ENCODE measurements at regions not wholly inside any gene's neighbourhood (a gene's known extent, or its start where the extent isn't known, plus 50 kb on each side); places are given as distances from the start of the nearest gene placed in this dataset.

GRCh38 chr6:8674126-8674525 is 238.8 kb upstream of the SLC35B3 start:
- no peak for DNase-seq
- H3K4me1 ChIP-seq (ENCODE audit: control insufficient read depth in 1 of 2, extremely low read depth in 1 of 2, insufficient read depth in 2 of 2, low read length in 2 of 2), result no peaks in the 10 kb centered on the region
- no peaks in the 10 kb centered on the region for H3K9me3 ChIP-seq
- no peak overlapping the region for H3K27ac ChIP-seq (ENCODE audit: low read length)
- no peak overlapping the region for H3K27ac Mint-ChIP-seq
- no peak overlapping the region for H3K4me3 Mint-ChIP-seq
- no peaks in the 10 kb centered on the region for H3K36me3 ChIP-seq (ENCODE audit: control insufficient read depth in 2 of 2, extremely low read depth in 1 of 2, insufficient read depth in 1 of 2, low read length in 1 of 2)
- peaks cover 0 to 1% (median 0%) of the 10 kb centered on the region in 3 donors for H3K4me1 Mint-ChIP-seq
- H3K27me3 ChIP-seq (replicated peaks in 1 of 2; ENCODE audit: control insufficient read depth in 2 of 2, extremely low read depth in 1 of 2, insufficient read depth in 2 of 2, low read length in 1 of 2), result peaks cover 0 to 2% of the 10 kb centered on the region in 2 experiments
- ChIA-PET POLR2A (no interaction called here), CTCF (no interaction called here)
- ATAC-seq (replicated peaks in 1 of 4), result no peak
- WGBS (ENCODE audit: insufficient coverage), result no CpG with 5 or more reads among the region's 3 CpGs
- no peaks in the 10 kb centered on the region for H3K36me3 Mint-ChIP-seq
- H3K27me3 Mint-ChIP-seq, result no peaks in the 10 kb centered on the region
- peaks cover 5 to 19% (median 14%) of the 10 kb centered on the region in 3 donors for H3K9me3 Mint-ChIP-seq
- no peak overlapping the region for H3K4me3 ChIP-seq (ENCODE audit: control insufficient read depth in 1 of 2, extremely low read depth in 1 of 2, low read length in 1 of 2)

GRCh38 chr6:8672882-8673281 is 237.5 kb upstream of the SLC35B3 start:
- no peaks in the 10 kb centered on the region for H3K4me1 ChIP-seq (ENCODE audit: control insufficient read depth in 1 of 2, extremely low read depth in 1 of 2, insufficient read depth in 2 of 2, low read length in 2 of 2)
- peaks cover 5 to 17% (median 16%) of the 10 kb centered on the region in 3 donors for H3K9me3 Mint-ChIP-seq
- no peak overlapping the region for H3K4me3 Mint-ChIP-seq
- peaks cover 0 to 3% (median 2%) of the 10 kb centered on the region in 3 donors for H3K4me1 Mint-ChIP-seq
- CTCF ChIA-PET, result no interaction called here
- POLR2A ChIA-PET, result no interaction called here
- H3K9me3 ChIP-seq, result no peaks in the 10 kb centered on the region
- H3K27me3 Mint-ChIP-seq, result no peaks in the 10 kb centered on the region
- no peak overlapping the region for H3K4me3 ChIP-seq (ENCODE audit: control insufficient read depth in 1 of 2, extremely low read depth in 1 of 2, low read length in 1 of 2)
- H3K27ac Mint-ChIP-seq, result no peak overlapping the region
- H3K36me3 ChIP-seq (ENCODE audit: control insufficient read depth in 2 of 2, extremely low read depth in 1 of 2, insufficient read depth in 1 of 2, low read length in 1 of 2), result no peaks in the 10 kb centered on the region
- WGBS (ENCODE audit: insufficient coverage), result no CpG with 5 or more reads among the region's 3 CpGs
- DNase-seq, result no peak
- no peak overlapping the region for H3K27ac ChIP-seq (ENCODE audit: low read length)
- no peaks in the 10 kb centered on the region for H3K36me3 Mint-ChIP-seq
- H3K27me3 ChIP-seq (replicated peaks in 1 of 2; ENCODE audit: control insufficient read depth in 2 of 2, extremely low read depth in 1 of 2, insufficient read depth in 2 of 2, low read length in 1 of 2), result peaks cover 0 to 2% of the 10 kb centered on the region in 2 experiments
- no peak for ATAC-seq (replicated peaks in 1 of 4)

- Mint-ChIP-seq H3K9me3 (peaks cover 5 to 24% (median 21%) of the 10 kb centered on the region in 3 donors), H3K27me3 (no peaks in the 10 kb centered on the region), H3K4me1 (peaks cover 0 to 3% (median 2%) of the 10 kb centered on the region in 3 donors), H3K4me3 (no peak overlapping the region), H3K27ac (no peak overlapping the region), H3K36me3 (no peaks in the 10 kb centered on the region)
- WGBS (ENCODE audit: insufficient coverage), result no CpG with 5 or more reads among the region's 1 CpG
- ATAC-seq (replicated peaks in 1 of 4) (no peak), DNase-seq (no peak)
- POLR2A ChIA-PET, result no interaction called here
- Histone ChIP-seq H3K27ac (ENCODE audit: low read length) (no peak overlapping the region), H3K36me3 (ENCODE audit: control insufficient read depth in 2 of 2, extremely low read depth in 1 of 2, insufficient read depth in 1 of 2, low read length in 1 of 2) (no peaks in the 10 kb centered on the region), H3K9me3 (no peaks in the 10 kb centered on the region), H3K4me1 (ENCODE audit: control insufficient read depth in 1 of 2, extremely low read depth in 1 of 2, insufficient read depth in 2 of 2, low read length in 2 of 2) (no peaks in the 10 kb centered on the region), H3K4me3 (ENCODE audit: control insufficient read depth in 1 of 2, extremely low read depth in 1 of 2, low read length in 1 of 2) (no peak overlapping the region), H3K27me3 (replicated peaks in 1 of 2; ENCODE audit: control insufficient read depth in 2 of 2, extremely low read depth in 1 of 2, insufficient read depth in 2 of 2, low read length in 1 of 2) (peaks cover 0 to 2% of the 10 kb centered on the region in 2 experiments)
- CTCF ChIA-PET, result no interaction called here
Measured at GRCh38 chr6:8670792-8671191, 235.4 kb upstream of the SLC35B3 start.

GRCh38 chr6:8664700-8665099 is 229.4 kb upstream of the SLC35B3 start:
- DNase-seq, result no peak
- no peaks in the 10 kb centered on the region for H3K4me1 ChIP-seq (ENCODE audit: control insufficient read depth in 1 of 2, extremely low read depth in 1 of 2, insufficient read depth in 2 of 2, low read length in 2 of 2)
- no peak for ATAC-seq (replicated peaks in 1 of 4)
- ChIA-PET POLR2A (no interaction called here), CTCF (no interaction called here)
- H3K36me3 ChIP-seq (ENCODE audit: control insufficient read depth in 2 of 2, extremely low read depth in 1 of 2, insufficient read depth in 1 of 2, low read length in 1 of 2), result no peaks in the 10 kb centered on the region
- peaks cover 0 to 19% (median 13%) of the 10 kb centered on the region in 3 donors for H3K9me3 Mint-ChIP-seq
- H3K27ac ChIP-seq (ENCODE audit: low read length), result no peak overlapping the region
- no peaks in the 10 kb centered on the region for H3K27me3 ChIP-seq (replicated peaks in 1 of 2; ENCODE audit: control insufficient read depth in 2 of 2, extremely low read depth in 1 of 2, insufficient read depth in 2 of 2, low read length in 1 of 2)
- no peaks in the 10 kb centered on the region for H3K9me3 ChIP-seq
- no peak overlapping the region for H3K4me3 ChIP-seq (ENCODE audit: control insufficient read depth in 1 of 2, extremely low read depth in 1 of 2, low read length in 1 of 2)
- no peak overlapping the region for H3K4me3 Mint-ChIP-seq
- no CpG with 5 or more reads among the region's 3 CpGs for WGBS (ENCODE audit: insufficient coverage)
- peaks cover 0 to 3% (median 2%) of the 10 kb centered on the region in 3 donors for H3K4me1 Mint-ChIP-seq
- H3K36me3 Mint-ChIP-seq, result no peaks in the 10 kb centered on the region
- H3K27me3 Mint-ChIP-seq, result no peaks in the 10 kb centered on the region
- H3K27ac Mint-ChIP-seq, result no peak overlapping the region

- no CpG with 5 or more reads among the region's 3 CpGs for WGBS (ENCODE audit: insufficient coverage)
- Mint-ChIP-seq H3K27ac (no peak overlapping the region), H3K9me3 (peaks cover 0 to 17% (median 11%) of the 10 kb centered on the region in 3 donors), H3K4me3 (no peak overlapping the region), H3K4me1 (peaks cover 0 to 2% (median 2%) of the 10 kb centered on the region in 3 donors), H3K36me3 (no peaks in the 10 kb centered on the region), H3K27me3 (no peaks in the 10 kb centered on the region)
- Histone ChIP-seq H3K9me3 (no peaks in the 10 kb centered on the region), H3K36me3 (ENCODE audit: control insufficient read depth in 2 of 2, extremely low read depth in 1 of 2, insufficient read depth in 1 of 2, low read length in 1 of 2) (no peaks in the 10 kb centered on the region), H3K27ac (ENCODE audit: low read length) (no peak overlapping the region), H3K27me3 (replicated peaks in 1 of 2; ENCODE audit: control insufficient read depth in 2 of 2, extremely low read depth in 1 of 2, insufficient read depth in 2 of 2, low read length in 1 of 2) (no peaks in the 10 kb centered on the region), H3K4me1 (ENCODE audit: control insufficient read depth in 1 of 2, extremely low read depth in 1 of 2, insufficient read depth in 2 of 2, low read length in 2 of 2) (no peaks in the 10 kb centered on the region), H3K4me3 (ENCODE audit: control insufficient read depth in 1 of 2, extremely low read depth in 1 of 2, low read length in 1 of 2) (no peak overlapping the region)
- ChIA-PET CTCF (no interaction called here), POLR2A (no interaction called here)
- DNase-seq (no peak), ATAC-seq (replicated peaks in 1 of 4) (no peak)
Measured at GRCh38 chr6:8664070-8664469, 228.7 kb upstream of the SLC35B3 start.

- CTCF ChIA-PET, result no interaction called here
- Mint-ChIP-seq H3K9me3 (peaks cover 1 to 14% (median 5%) of the 10 kb centered on the region in 3 donors), H3K36me3 (no peaks in the 10 kb centered on the region), H3K27me3 (no peaks in the 10 kb centered on the region), H3K4me1 (no peaks in the 10 kb centered on the region), H3K4me3 (no peak overlapping the region), H3K27ac (no peak overlapping the region)
- no peak for DNase-seq
- Histone ChIP-seq H3K27ac (ENCODE audit: low read length) (no peak overlapping the region), H3K4me1 (ENCODE audit: control insufficient read depth in 1 of 2, extremely low read depth in 1 of 2, insufficient read depth in 2 of 2, low read length in 2 of 2) (no peaks in the 10 kb centered on the region), H3K27me3 (replicated peaks in 1 of 2; ENCODE audit: control insufficient read depth in 2 of 2, extremely low read depth in 1 of 2, insufficient read depth in 2 of 2, low read length in 1 of 2) (no peaks in the 10 kb centered on the region), H3K4me3 (ENCODE audit: control insufficient read depth in 1 of 2, extremely low read depth in 1 of 2, low read length in 1 of 2) (no peak overlapping the region), H3K9me3 (no peaks in the 10 kb centered on the region), H3K36me3 (ENCODE audit: control insufficient read depth in 2 of 2, extremely low read depth in 1 of 2, insufficient read depth in 1 of 2, low read length in 1 of 2) (no peaks in the 10 kb centered on the region)
- no CpG with 5 or more reads among the region's 6 CpGs for WGBS (ENCODE audit: insufficient coverage)
- no peak for ATAC-seq (replicated peaks in 1 of 4)
- POLR2A ChIA-PET, result no interaction called here
Measured at GRCh38 chr6:8659404-8660189, 224.3 kb upstream of the SLC35B3 start.
